ENCODE measurements at regions not wholly inside any gene's neighbourhood (a gene's known extent, or its start where the extent isn't known, plus 50 kb on each side); places are given as distances from the start of the nearest gene placed in this dataset.
"Not testable (repeated sequence)": the region's sequence is repeated elsewhere in the genome, so short reads cannot be mapped to it uniquely, and the experiment has no call there.

- intact Hi-C loops (cut with DNase I) = loop anchor here (10.0 kb wide), 1 partner anchor 156 kb away; no protein-coding TSS in a partner anchor
- no peak for DNase-seq (ENCODE audit: low spot score)
Measured at GRCh38 chr10:23538968-23539367, 100.1 kb downstream of the OTUD1 start.

GRCh38 chr10:23540401-23541030, 101.6 kb downstream of the OTUD1 start:
- DNase-seq (ENCODE audit: low spot score) = no peak
- intact Hi-C loops (cut with DNase I) = no loop called here

GRCh38 chr10:23543691-23544380, 105.0 kb downstream of the OTUD1 start:
- DNase-seq (ENCODE audit: low spot score) = no peak
- intact Hi-C loops (cut with DNase I) = no loop called here

GRCh38 chr10:23545866-23546265, 107.0 kb downstream of the OTUD1 start:
- intact Hi-C loops (cut with DNase I); DNase-seq (ENCODE audit: low spot score): not testable (repeated sequence)

GRCh38 chr10:23556727-23557440, 118.0 kb downstream of the OTUD1 start:
- intact Hi-C loops (cut with DNase I) = no loop called here
- no peak for DNase-seq (ENCODE audit: low spot score)

GRCh38 chr10:23557777-23558176, 118.9 kb downstream of the OTUD1 start:
- intact Hi-C loops (cut with DNase I) = no loop called here
- DNase-seq (ENCODE audit: low spot score) = no peak

- DNase-seq (ENCODE audit: low spot score) = no peak
- intact Hi-C loops (cut with DNase I) = no loop called here
Measured at GRCh38 chr10:23558361-23558799, 119.5 kb downstream of the OTUD1 start.

GRCh38 chr10:23568996-23569395, 130.1 kb downstream of the OTUD1 start:
- intact Hi-C loops (cut with DNase I) = no loop called here
- DNase-seq (ENCODE audit: low spot score) = no peak

- intact Hi-C loops (cut with DNase I) = no loop called here
- no peak for DNase-seq (ENCODE audit: low spot score)
Measured at GRCh38 chr10:23571884-23572283, 133.0 kb downstream of the OTUD1 start.

GRCh38 chr10:23581906-23582450, 143.1 kb downstream of the OTUD1 start:
- no peak for DNase-seq (ENCODE audit: low spot score)
- intact Hi-C loops (cut with DNase I) = no loop called here

- DNase-seq (ENCODE audit: low spot score) = no peak
- intact Hi-C loops (cut with DNase I) = no loop called here
Measured at GRCh38 chr10:23584396-23584795, 145.5 kb downstream of the OTUD1 start.

- intact Hi-C loops (cut with DNase I) = no loop called here
- no peak for DNase-seq (ENCODE audit: low spot score)
Measured at GRCh38 chr10:23585186-23585585, 146.3 kb downstream of the OTUD1 start.

GRCh38 chr10:23585666-23586065, 146.8 kb downstream of the OTUD1 start:
- intact Hi-C loops (cut with DNase I) = no loop called here
- DNase-seq (ENCODE audit: low spot score) = no peak

GRCh38 chr10:23595278-23595677, 156.4 kb downstream of the OTUD1 start:
- intact Hi-C loops (cut with DNase I); DNase-seq (ENCODE audit: low spot score): not testable (repeated sequence)

- intact Hi-C loops (cut with DNase I) = no loop called here
Measured at GRCh38 chr10:23604613-23605012, 165.7 kb downstream of the OTUD1 start.

GRCh38 chr10:23606456-23606855, 167.6 kb downstream of the OTUD1 start:
- intact Hi-C loops (cut with DNase I) = no loop called here
- DNase-seq (ENCODE audit: low spot score) = no peak

More at GRCh38 chr10:23604613-23605012, 165.7 kb downstream of the OTUD1 start:
- DNase-seq (ENCODE audit: low spot score) = no peak

GRCh38 chr10:23608926-23609325, 170.1 kb downstream of the OTUD1 start:
- intact Hi-C loops (cut with DNase I) = no loop called here

GRCh38 chr10:23610626-23611307, 171.9 kb downstream of the OTUD1 start:
- no peak for DNase-seq (ENCODE audit: low spot score)
- intact Hi-C loops (cut with DNase I) = no loop called here

More at GRCh38 chr10:23608926-23609325, 170.1 kb downstream of the OTUD1 start:
- DNase-seq (ENCODE audit: low spot score) = no peak

- intact Hi-C loops (cut with DNase I) = no loop called here
- no peak for DNase-seq (ENCODE audit: low spot score)
Measured at GRCh38 chr10:23611308-23612029, 172.6 kb downstream of the OTUD1 start.
